HG03558 (cell line): ENCODE measurements at regions not wholly inside any gene's neighbourhood (a gene's known extent, or its start where the extent isn't known, plus 50 kb on each side); places are given as distances from the start of the nearest gene placed in this dataset.

Experiments used
- ATAC-seq: cut with Tn5 transposase; IDR thresholded peaks from one replicate; pipeline ENCODE4 v1.9.1; 2021; ENCODE audit warnings: moderate number of reproducible peaks; ENCODE audit not compliant: unreplicated experiment; ENCODE audit errors: extremely low read depth

DNA sequence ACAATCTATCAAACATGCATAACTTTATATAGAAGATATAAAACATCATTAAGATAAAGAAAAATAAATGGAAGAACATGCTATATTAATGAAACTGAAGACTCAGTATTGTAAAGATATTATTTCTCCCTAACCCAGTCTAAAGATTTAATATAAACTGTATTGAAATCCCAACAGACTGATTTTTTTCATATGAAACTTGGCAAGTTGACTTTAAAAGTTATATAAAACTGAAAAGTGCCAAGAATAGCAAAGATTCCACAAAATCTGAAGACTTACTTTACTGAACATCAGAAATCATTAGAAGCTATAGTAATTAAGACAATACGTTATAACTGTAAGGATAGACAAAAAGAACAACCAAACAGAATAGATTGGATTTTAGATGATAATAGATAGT, 531.3 kb upstream of the MCTP2 start:
- no peak for ATAC-seq

- no peak for ATAC-seq
These were observed 537.3 kb upstream of the MCTP2 start for GRCh38 chr15:93694033-93694432.

- ATAC-seq, result no peak
These were observed 547.7 kb upstream of the MCTP2 start for GRCh38 chr15:93683651-93684050.

DNA sequence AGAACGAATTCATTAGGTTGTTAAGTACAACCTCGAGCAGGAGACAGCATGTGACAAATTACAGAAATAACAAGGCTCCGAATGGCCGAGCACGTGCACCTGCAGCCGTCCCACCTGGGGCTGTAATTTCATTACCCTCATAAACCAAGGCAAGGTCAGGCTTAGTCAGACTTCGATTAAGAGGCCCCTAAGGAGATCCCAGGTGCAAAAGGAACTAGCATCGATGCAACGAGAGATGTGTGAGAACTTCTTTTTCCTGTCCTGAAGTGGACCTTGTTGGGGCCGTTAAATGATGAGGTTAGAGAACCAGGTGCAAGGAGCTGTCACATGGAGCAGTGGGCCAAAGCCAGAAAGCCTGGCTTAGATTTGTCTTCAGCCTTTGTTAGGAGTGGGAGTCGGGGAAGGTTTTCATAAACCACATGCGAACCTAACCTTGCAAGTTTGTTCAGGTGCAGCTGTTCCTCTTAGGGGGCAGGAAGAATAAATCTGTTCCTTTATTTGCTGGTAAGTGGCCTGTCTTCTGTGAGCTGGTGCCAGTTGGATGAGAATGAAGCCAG, 559.9 kb upstream of the MCTP2 start:
- ATAC-seq, result no peak

DNA sequence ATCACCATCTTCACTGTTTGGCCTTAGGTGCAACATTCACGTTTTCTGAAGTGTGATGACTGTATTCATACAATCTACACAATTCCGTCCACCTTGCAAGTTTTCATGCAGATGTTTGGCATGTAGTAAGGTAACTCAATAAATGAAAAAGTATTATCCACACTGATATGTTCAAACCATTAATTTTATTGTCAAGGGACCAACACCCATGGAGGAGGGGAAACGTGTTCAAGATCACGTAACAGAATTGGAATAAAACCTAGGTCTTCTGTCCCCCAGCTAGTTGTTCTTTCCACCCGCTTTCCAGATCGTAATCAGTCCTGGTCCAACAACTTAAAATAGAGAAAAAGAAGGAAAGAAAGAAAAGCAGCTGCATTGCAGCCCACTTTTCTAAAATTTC, 560.4 kb upstream of the MCTP2 start:
- no peak for ATAC-seq

DNA sequence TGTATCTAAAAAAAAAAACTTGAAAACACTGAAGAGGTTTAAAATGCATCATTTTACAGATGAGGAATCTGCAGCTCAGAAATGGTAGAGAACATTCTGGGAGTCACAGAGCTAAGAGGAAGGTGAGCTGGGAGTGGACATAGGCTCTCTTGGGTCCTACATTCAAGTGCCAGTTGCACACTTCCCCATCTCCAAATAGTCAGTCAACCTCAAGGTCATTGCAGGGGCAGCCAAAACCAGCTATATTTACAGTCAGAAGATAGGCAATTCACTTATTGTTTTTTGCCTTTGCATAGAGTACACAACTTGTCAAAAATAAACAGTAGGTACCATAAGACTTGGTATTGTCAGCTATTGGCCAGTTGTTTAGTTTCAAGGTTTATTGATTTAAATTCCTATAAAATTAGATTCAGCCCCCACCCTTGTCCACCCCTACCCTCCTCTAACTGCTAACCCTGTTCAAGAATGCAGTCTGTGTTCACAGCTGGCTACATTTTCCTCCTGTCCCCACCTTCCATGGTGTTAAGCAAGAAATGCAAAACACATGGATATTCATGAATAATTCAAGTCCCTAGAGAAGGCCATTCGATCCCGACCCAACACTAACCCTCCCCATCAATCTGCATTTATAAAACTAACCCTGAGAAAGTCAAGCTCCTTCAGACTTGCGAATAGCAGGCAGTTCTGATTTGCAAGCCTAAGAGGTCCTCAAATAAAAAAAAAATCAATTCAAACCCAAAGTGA, 567.0 kb upstream of the MCTP2 start:
- ATAC-seq, result no peak

DNA sequence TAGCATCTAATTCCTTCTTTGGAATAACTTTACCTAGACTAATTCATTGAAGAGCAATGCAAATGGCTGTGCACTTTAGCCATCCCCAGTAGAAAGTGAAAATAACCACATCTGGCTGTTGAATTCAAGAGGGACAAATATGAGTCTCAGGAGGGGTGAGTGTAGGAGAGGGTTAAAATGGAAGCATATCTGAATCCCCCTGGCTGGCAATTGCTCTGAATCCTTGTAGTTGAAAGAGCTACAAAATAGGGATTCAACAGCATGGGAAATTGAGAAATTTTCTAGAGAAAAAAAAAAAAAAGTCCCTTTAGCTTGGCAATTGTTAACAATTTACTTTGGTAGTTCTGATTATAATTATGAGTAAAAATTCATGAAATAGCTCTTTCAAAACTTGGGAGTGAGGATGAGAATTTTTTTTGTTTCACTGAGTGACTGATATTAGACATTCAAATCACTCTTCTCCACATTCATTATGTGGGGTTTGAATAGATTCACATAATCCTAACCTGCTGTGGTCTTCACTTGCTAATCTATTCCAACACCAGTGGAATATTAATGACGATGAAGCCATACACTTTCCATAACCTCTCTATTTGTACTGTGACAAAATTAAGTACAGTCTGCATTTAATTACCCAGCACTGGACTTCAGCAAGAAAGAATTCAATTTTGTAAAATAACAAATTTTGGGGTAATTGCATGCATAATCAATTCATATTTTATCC, 569.0 kb upstream of the MCTP2 start:
- no peak for ATAC-seq

DNA sequence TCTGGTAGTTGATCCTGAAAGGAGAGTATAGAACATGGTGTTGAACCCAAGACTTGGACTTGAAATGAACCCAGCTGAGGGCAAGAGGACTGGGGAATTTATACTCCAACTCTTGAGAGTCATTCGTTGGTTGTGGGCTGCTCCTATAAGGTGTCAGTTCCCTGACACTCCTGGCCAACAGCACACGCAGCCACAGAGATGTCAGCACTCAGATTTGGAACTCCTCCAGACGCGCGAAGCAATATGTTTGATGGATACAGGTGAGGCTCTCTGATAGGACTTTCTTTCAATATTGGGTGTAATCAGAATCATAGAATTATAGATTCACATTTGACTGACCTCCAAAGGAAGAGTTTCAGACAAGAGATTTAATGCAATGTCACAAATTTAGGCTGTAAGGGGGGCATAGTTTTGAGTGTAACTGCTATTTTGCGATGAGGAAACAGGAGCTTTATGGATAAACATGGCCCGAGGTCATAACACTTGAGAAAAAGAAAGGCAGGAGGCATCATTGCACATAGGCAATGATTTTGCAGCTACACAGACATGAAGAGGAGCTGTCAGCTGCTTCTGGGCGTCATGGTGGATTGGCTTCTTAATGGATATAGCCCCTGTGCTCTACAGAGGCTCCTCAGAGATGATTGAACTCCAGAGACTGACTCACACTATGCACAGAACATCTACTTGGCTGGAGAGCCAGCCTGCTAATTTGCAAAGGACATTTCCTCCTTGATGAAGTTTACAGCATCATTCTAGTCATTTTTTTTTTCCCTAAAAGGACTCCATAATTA, 569.2 kb upstream of the RGMA start:
- no peak for ATAC-seq

GRCh38 chr15:93656041-93656440, 567.0 kb upstream of the RGMA start:
- ATAC-seq, result no peak

DNA sequence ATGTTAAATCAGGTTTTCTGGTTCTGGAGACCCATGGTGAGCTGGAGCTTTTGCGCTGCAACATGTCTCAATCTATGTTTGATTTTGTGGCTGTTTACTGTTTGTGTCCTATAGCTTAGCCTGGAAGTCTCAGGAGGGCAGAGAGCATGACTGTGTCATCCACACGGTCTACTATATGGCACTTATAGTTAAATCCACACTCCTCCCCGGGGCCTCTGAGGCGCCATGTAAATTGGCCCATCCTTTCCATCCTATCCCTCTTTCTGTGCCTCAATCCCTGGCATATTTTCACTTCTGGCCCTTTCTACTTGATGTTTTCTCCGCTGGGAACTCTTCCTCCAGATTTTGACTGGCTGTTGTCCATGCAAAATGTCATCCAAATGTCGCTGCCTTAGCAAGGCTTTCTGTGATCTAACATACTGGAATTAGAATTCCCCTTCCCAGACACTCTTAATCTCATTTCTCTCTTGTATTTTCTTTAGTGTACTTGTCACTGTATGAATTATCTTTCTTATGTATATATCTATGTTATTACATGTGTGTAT, 560.8 kb upstream of the RGMA start:
- no peak for ATAC-seq

DNA sequence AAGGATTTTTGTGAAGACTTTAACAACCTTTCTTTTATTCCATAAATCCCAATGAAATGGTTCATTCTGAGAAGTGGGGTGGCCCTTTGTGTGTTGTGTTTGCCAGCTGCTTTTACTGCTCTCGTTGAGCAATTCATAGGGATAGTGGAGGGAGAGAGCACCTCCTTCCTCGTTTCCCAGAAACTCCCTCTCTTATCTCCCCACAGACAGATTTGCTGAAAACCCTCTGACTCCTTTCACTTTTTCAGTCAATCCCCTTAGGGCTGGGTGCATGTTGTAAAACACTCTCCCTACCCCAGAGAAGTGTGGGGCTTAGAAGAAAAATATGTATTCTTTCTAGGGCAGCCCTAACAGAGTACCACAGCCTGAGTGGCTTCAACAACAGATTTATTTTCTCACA, 557.2 kb upstream of the RGMA start:
- no peak for ATAC-seq

DNA sequence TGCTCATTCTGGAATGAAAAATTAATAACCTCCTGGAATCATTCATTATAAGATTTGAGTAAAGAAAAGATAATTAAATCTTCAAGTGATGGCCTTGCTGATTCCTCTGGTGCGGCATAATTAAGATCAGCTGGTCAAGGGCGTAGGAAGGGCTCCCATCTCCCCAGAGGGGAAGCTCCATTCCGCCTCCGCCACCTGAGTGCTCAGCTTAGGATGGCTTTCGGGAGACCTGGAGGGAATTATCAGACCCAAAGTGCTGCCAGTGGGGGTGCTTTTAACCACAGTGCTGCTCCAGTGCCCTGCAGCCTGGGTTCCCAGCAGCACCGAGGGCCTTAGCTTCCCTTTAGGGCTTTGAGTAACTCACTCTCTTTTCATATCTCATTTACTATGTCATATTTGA, 556.6 kb upstream of the RGMA start:
- no peak for ATAC-seq

- no peak for ATAC-seq
These were observed 555.6 kb upstream of the RGMA start for GRCh38 chr15:93644595-93644994.

DNA sequence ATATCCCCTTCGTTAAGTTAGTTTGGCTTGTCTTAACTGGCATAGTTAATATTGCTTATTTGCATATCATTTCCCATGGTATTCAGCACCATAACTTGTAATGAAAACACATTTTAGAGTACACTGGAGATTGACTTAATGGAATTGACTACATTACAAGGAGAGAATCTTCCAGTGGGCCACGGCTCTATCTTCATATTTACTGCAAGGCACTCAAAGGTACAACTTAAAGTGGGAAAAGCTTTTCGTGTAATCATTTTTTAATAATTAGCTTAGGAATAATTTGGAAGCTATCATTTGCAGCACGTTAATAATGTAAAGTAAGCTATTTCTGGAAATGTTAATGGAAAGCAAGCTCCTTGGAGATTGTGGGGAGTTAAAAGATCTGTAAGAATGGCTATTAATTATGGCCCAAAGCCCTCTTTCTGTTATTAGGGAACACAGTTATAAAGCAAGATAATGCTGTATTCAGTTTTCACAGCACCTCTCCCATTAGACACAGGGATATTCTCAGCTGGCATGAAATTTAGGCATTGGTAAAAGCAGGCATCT, 551.5 kb upstream of the RGMA start:
- no peak for ATAC-seq

GRCh38 chr15:93631958-93632618, 543.1 kb upstream of the RGMA start:
- ATAC-seq, result no peak

- ATAC-seq, result no peak
These were observed 530.6 kb upstream of the RGMA start for GRCh38 chr15:93619597-93619996.

DNA sequence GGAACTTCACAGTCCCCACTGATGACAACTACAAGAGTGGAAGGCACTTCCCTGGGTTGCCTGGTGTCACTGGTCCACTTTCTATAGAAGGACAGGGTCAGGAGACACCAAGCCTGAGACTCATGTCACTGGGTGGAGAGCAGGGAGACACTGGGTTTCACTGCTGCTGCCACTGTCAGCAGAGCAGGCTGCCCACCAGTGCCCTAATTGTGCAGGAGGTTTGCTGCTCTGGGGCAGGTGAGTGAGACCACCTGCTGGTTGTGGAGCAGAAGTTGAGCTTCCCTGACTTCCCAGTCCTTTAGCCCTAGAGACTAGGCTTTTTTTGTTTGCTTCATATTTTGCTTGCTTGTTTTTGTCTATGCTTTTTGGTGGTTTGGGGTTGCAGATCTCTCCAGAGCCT, 528.4 kb upstream of the RGMA start:
- ATAC-seq, result no peak

DNA sequence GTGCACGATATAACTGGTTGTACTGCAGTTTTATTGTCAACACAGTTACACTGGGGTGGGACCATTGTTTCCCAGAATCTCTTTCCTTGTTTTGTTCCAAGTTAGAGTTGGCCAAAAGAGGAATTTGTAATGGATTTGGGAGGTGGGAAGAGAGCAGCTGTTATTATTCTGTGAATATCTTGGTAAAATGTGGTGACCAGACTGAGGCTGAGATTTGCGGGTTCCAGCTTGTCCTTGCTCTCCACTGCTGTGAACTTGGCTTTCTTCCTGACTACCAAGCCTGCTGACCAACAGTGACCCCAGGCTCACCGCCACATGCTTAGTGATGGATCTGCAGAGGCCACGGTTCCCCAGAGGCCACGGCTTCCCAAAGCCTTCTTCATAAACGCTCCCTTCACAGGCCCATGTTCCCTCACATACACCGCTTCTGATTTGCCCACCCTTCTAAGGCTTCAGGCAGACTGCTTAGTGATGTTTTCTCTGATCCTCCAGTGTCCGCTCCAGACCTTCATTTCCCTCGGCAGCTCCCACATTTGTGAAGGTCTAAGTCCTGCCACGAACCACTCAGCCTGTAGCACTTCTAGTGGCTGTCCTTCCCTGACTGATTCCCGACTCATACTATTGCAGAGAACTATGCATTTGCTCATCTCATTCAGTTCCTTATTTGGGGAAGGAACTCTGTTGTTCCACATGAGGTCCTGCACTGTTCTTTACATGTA, 525.5 kb upstream of the RGMA start:
- no peak for ATAC-seq

DNA sequence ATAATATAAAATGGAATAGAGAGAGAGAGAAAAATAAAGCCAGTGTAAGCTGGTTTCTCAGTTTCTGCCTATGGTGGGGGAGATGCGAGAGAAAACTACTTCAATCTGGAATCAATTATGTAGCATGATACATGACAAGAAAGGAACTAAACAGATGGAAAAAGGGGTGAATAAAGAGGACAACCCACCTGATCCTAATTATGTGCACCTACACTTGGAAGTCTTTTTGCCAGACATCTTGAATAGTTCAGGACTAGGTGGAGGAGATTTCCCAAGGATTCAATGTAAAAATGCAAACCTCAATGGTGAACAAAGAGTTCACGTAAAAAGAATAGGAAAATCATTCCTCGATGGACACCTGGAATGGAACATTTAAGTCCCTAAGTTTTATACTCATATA, 524.4 kb upstream of the RGMA start:
- no peak for ATAC-seq
